HG02763 (cell line): ENCODE measurements at regions not wholly inside any gene's neighbourhood (a gene's known extent, or its start where the extent isn't known, plus 50 kb on each side); places are given as distances from the start of the nearest gene placed in this dataset.
"Not testable (repeated sequence)": the region's sequence is repeated elsewhere in the genome, so short reads cannot be mapped to it uniquely, and the experiment has no call there.

Source experiments
- ATAC-seq: cut with Tn5 transposase; IDR thresholded peaks from one replicate; pipeline ENCODE4 v1.9.1; 2021; ENCODE audit warnings: mild to moderate bottlenecking, moderate library complexity; ENCODE audit not compliant: unreplicated experiment

GRCh38 chr5:107011605-107012004 is 659.1 kb downstream of the EFNA5 start:
- ATAC-seq: no peak

GRCh38 chr5:107010060-107010459 is 660.7 kb downstream of the EFNA5 start:
- no peak for ATAC-seq

- no peak for ATAC-seq
Measured at GRCh38 chr5:107005653-107006052, 665.1 kb downstream of the EFNA5 start.

GRCh38 chr5:107005161-107005560 is 665.6 kb downstream of the EFNA5 start:
- ATAC-seq: no peak

GRCh38 chr5:107002115-107002514 is 668.6 kb downstream of the EFNA5 start:
- no peak for ATAC-seq

- not testable (repeated sequence) for ATAC-seq
Measured at GRCh38 chr5:106999506-106999905, 671.2 kb downstream of the EFNA5 start.

- no peak for ATAC-seq
Measured at GRCh38 chr5:106986006-106986405, 684.7 kb downstream of the EFNA5 start.

- no peak for ATAC-seq
Measured at GRCh38 chr5:106985174-106985573, 685.6 kb downstream of the EFNA5 start.

GRCh38 chr5:106979178-106979577 is 691.6 kb downstream of the EFNA5 start:
- ATAC-seq: not testable (repeated sequence)

- not testable (repeated sequence) for ATAC-seq
Measured at GRCh38 chr5:106978582-106979165, 692.1 kb downstream of the EFNA5 start.

- no peak for ATAC-seq
Measured at GRCh38 chr5:106976363-106976762, 694.4 kb downstream of the EFNA5 start.

- ATAC-seq: no peak
Measured at GRCh38 chr5:106974272-106974671, 696.5 kb downstream of the EFNA5 start.

GRCh38 chr5:106966686-106967315 is 703.9 kb downstream of the EFNA5 start:
- ATAC-seq: no peak

- no peak for ATAC-seq
Measured at GRCh38 chr5:106964132-106964531, 706.6 kb downstream of the EFNA5 start.

- ATAC-seq: no peak
Measured at GRCh38 chr5:106963630-106964029, 707.1 kb downstream of the EFNA5 start.

GRCh38 chr5:106962464-106963230 is 708.1 kb downstream of the EFNA5 start:
- no peak for ATAC-seq

GRCh38 chr5:106959387-106959786 is 711.4 kb downstream of the EFNA5 start:
- ATAC-seq: no peak

- no peak for ATAC-seq
Measured at GRCh38 chr5:106957336-106957735, 713.4 kb downstream of the EFNA5 start.

GRCh38 chr5:106956886-106957285 is 713.9 kb downstream of the EFNA5 start:
- no peak for ATAC-seq

- ATAC-seq: no peak
Measured at GRCh38 chr5:106956187-106956586, 714.5 kb downstream of the EFNA5 start.

- ATAC-seq: no peak
Measured at GRCh38 chr5:106940986-106941385, 729.8 kb downstream of the EFNA5 start.

- no peak for ATAC-seq
Measured at GRCh38 chr5:106940301-106940846, 730.4 kb downstream of the EFNA5 start.
